Adrenal gland (tissue), 5 donors: ENCODE measurements at regions not wholly inside any gene's neighbourhood (a gene's known extent, or its start where the extent isn't known, plus 50 kb on each side); places are given as distances from the start of the nearest gene placed in this dataset.

ENCODE experiments used
- POLR2A ChIP-seq, 2 donors: fragments of 450-650 bp; IDR thresholded peaks; one replicate each; pipeline ENCODE4 v1.6.1; 2017; ENCODE audit warnings: antibody characterized with exemption in 2 of 2, mild to moderate bottlenecking in 2 of 2, moderate library complexity in 1 of 2
- TF ChIP-seq, protein P1 (sequence below), 6 experiments: fragments of 450-650 bp in 4 of 6; fragments of 200-600 bp in 2 of 6; sonication (generic) in 1 of 6; IDR thresholded peaks; 1 replicate in 5 of 6; 2 replicates in 1 of 6; pipeline versions ENCODE4 v1.5.1 to v1.8.0; 2016 to 2021; ENCODE audit warnings: antibody characterized with exemption in 6 of 6, mild to moderate bottlenecking in 2 of 6, moderate library complexity in 1 of 6
- donor health status: DM: no; HTN: no; CAD: no.

- TF ChIP-seq, protein P1, sequence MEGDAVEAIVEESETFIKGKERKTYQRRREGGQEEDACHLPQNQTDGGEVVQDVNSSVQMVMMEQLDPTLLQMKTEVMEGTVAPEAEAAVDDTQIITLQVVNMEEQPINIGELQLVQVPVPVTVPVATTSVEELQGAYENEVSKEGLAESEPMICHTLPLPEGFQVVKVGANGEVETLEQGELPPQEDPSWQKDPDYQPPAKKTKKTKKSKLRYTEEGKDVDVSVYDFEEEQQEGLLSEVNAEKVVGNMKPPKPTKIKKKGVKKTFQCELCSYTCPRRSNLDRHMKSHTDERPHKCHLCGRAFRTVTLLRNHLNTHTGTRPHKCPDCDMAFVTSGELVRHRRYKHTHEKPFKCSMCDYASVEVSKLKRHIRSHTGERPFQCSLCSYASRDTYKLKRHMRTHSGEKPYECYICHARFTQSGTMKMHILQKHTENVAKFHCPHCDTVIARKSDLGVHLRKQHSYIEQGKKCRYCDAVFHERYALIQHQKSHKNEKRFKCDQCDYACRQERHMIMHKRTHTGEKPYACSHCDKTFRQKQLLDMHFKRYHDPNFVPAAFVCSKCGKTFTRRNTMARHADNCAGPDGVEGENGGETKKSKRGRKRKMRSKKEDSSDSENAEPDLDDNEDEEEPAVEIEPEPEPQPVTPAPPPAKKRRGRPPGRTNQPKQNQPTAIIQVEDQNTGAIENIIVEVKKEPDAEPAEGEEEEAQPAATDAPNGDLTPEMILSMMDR (IDR thresholded peaks at IDR 0.05) = no peak
- no peak for TF ChIP-seq POLR2A (IDR thresholded peaks at IDR 0.05)
Measured at GRCh38 chr10:28157379-28157778, 145.5 kb downstream of the MPP7 start.
